T-helper 1 cell (primary cell): ENCODE measurements at regions not wholly inside any gene's neighbourhood (a gene's known extent, or its start where the extent isn't known, plus 50 kb on each side); places are given as distances from the start of the nearest gene placed in this dataset.

Source experiments
- DNase-seq, 5 donors: peaks; one replicate each; pipeline ENCODE4 v3.0.0-alpha.2; 2012 to 2020

GRCh38 chr20:40120827-40121226 lies 568.2 kb downstream of the MAFB start:
- no peak for DNase-seq

GRCh38 chr20:40111282-40111681 lies 577.8 kb downstream of the MAFB start:
- no peak for DNase-seq

- DNase-seq: no peak
These were observed 578.7 kb downstream of the MAFB start for GRCh38 chr20:40110311-40110831.

- DNase-seq: no peak
These were observed 579.9 kb downstream of the MAFB start for GRCh38 chr20:40109136-40109535.

- no peak for DNase-seq
These were observed 580.7 kb downstream of the MAFB start for GRCh38 chr20:40108321-40108720.

GRCh38 chr20:40104959-40105358 lies 584.1 kb downstream of the MAFB start:
- DNase-seq: no peak

- DNase-seq: no peak
These were observed 585.6 kb downstream of the MAFB start for GRCh38 chr20:40103420-40103819.

GRCh38 chr20:40101560-40101959 lies 587.5 kb downstream of the MAFB start:
- no peak for DNase-seq

- DNase-seq: no peak
These were observed 588.8 kb downstream of the MAFB start for GRCh38 chr20:40100261-40100660.

- no peak for DNase-seq
These were observed 598.8 kb downstream of the MAFB start for GRCh38 chr20:40090236-40090635.

GRCh38 chr20:40087496-40087895 lies 601.5 kb downstream of the MAFB start:
- DNase-seq: no peak

- no peak for DNase-seq
These were observed 603.5 kb downstream of the MAFB start for GRCh38 chr20:40085513-40085912.

- DNase-seq: no peak
These were observed 606.6 kb downstream of the MAFB start for GRCh38 chr20:40082436-40082835.

GRCh38 chr20:40081653-40082052 lies 607.4 kb downstream of the MAFB start:
- DNase-seq: no peak

- no peak for DNase-seq
These were observed 608.9 kb downstream of the MAFB start for GRCh38 chr20:40080041-40080652.

- DNase-seq: no peak
These were observed 615.4 kb downstream of the MAFB start for GRCh38 chr20:40073535-40074111.

GRCh38 chr20:40072907-40073306 lies 616.1 kb downstream of the MAFB start:
- DNase-seq: no peak

- DNase-seq: no peak
These were observed 632.9 kb downstream of the MAFB start for GRCh38 chr20:40056171-40056570.

- DNase-seq: no peak
These were observed 633.3 kb downstream of the MAFB start for GRCh38 chr20:40055711-40056110.

- DNase-seq: no peak
These were observed 634.7 kb downstream of the MAFB start for GRCh38 chr20:40054311-40054710.

- no peak for DNase-seq
These were observed 638.4 kb downstream of the MAFB start for GRCh38 chr20:40050596-40050995.

GRCh38 chr20:40049854-40050253 lies 639.2 kb downstream of the MAFB start:
- DNase-seq: no peak

GRCh38 chr20:40046703-40047102 lies 642.3 kb downstream of the MAFB start:
- DNase-seq: no peak

GRCh38 chr20:40037511-40037910 lies 651.5 kb downstream of the MAFB start:
- no peak for DNase-seq

- no peak for DNase-seq
These were observed 659.4 kb downstream of the MAFB start for GRCh38 chr20:40029589-40029988.
